Activated B cell treated with CpG ODN at 0.5 μM for 24 hours (primary cell): ENCODE measurements at regions not wholly inside any gene's neighbourhood (a gene's known extent, or its start where the extent isn't known, plus 50 kb on each side); places are given as distances from the start of the nearest gene placed in this dataset.

Experiments used
- ATAC-seq: fragments of 200-7000 bp; cut with Tn5 transposase; one replicate; pipeline ENCODE4 v1.10.0; 2021; ENCODE audit warnings: low read depth, mild to moderate bottlenecking, moderate library complexity
- CTCF ChIA-PET: fragments of 350-600 bp; sonication (Branson Sonifier 250); formaldehyde crosslinking; loops from one replicate; lab custom pipeline; 2021; ENCODE audit warnings: antibody characterized with exemption; lab: Charles Lee
- POLR2A ChIA-PET: fragments of 350-600 bp; sonication (Branson Sonifier 250); formaldehyde crosslinking; loops from one replicate; lab custom pipeline; 2021; ENCODE audit warnings: antibody characterized with exemption; lab: Charles Lee
- DNase-seq: peaks from one replicate; pipeline ENCODE4 v3.0.0; 2022
- H3K27ac Mint-ChIP-seq: one replicate; pipeline ENCODE4 v1.8.0; 2020; ENCODE audit warnings: mixed read lengths
- H3K27me3 Mint-ChIP-seq: one replicate; pipeline ENCODE4 v1.8.0; 2021; ENCODE audit warnings: mixed read lengths
- H3K36me3 Mint-ChIP-seq: one replicate; pipeline ENCODE4 v1.8.0; 2021; ENCODE audit warnings: low read depth, mixed read lengths
- H3K4me1 Mint-ChIP-seq: one replicate; pipeline ENCODE4 v1.8.0; 2021; ENCODE audit warnings: mixed read lengths
- H3K4me3 Mint-ChIP-seq: one replicate; pipeline ENCODE4 v1.8.0; 2020; ENCODE audit warnings: mild to moderate bottlenecking, mixed read lengths
- H3K9me3 Mint-ChIP-seq: one replicate; pipeline ENCODE4 v1.8.0; 2020; ENCODE audit warnings: mixed read lengths
- intact Hi-C: fragments of 100-400 bp; cut with micrococcal nuclease; formaldehyde crosslinking; loops from one replicate; pipeline ENCODE4 v1.15.1; 2024
- TF ChIP-seq, protein P1 (sequence below): fragments of 200-600 bp; IDR thresholded peaks from one replicate; pipeline ENCODE4 v1.8.0; 2022; ENCODE audit warnings: antibody characterized with exemption, mild to moderate bottlenecking

DNA sequence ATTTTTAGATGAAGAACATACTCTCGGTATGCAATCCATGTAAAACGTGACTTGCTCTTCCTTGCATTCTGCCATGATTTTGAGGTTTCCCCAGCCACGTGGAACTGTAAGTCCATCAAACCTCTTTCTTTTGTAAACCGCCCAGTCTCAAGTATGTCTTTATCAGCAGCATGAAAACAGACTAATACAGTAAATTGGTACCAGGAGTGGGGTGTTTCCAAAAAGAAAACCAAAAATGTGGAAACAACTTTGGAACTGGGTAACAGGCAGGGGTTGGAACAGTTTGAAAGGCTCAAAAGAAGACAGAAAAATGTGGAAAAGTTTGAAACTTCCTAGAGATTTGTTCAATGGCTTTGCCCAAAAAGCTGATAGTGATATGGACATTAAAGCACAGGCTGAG is 1957.9 kb downstream of the SUCLG1 start:
- POLR2A ChIA-PET: no interaction called here
- ATAC-seq: no peak
- TF ChIP-seq, protein P1, sequence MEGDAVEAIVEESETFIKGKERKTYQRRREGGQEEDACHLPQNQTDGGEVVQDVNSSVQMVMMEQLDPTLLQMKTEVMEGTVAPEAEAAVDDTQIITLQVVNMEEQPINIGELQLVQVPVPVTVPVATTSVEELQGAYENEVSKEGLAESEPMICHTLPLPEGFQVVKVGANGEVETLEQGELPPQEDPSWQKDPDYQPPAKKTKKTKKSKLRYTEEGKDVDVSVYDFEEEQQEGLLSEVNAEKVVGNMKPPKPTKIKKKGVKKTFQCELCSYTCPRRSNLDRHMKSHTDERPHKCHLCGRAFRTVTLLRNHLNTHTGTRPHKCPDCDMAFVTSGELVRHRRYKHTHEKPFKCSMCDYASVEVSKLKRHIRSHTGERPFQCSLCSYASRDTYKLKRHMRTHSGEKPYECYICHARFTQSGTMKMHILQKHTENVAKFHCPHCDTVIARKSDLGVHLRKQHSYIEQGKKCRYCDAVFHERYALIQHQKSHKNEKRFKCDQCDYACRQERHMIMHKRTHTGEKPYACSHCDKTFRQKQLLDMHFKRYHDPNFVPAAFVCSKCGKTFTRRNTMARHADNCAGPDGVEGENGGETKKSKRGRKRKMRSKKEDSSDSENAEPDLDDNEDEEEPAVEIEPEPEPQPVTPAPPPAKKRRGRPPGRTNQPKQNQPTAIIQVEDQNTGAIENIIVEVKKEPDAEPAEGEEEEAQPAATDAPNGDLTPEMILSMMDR: no peak
- intact Hi-C loops: no loop called here
- Mint-ChIP-seq H3K9me3 (peaks cover 13% of the 10 kb centered on the region), H3K36me3 (no peaks in the 10 kb centered on the region), H3K4me3 (no peak overlapping the region), H3K4me1 (no peaks in the 10 kb centered on the region), H3K27ac (no peak overlapping the region), H3K27me3 (no peaks in the 10 kb centered on the region)
- CTCF ChIA-PET: no interaction called here
- no peak for DNase-seq

DNA sequence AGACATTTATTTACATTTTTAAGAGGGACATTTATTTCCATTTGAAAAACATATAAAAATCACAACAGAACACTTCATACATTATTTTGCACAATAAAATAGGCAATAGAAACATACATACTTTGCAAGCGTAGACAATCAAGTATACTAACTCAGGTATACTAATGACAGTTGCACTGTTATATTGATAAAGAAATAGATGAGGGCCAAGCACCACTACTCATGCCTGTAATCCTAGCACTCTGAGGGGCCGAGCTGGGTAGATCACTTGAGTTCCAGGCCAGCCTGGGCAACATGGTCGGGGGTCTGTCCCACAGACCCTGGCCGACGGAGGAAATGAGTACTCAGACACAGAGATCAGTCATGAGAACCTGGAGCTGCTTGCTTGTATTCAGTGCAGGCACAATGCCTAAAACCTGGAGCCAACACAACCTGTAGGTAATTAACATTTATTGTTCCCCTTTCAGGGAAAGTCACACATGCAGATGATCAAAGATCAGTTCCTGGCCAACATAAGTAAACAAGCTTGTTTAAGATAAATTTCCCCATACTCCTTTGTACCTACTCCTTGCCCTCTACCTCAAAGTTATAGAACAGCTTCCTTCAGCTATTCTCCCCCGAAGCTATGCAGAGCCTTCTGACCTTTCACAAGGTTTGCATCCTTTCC is 1960.2 kb downstream of the SUCLG1 start:
- Mint-ChIP-seq H3K9me3 (peaks cover 11% of the 10 kb centered on the region), H3K4me3 (no peak overlapping the region), H3K36me3 (no peaks in the 10 kb centered on the region), H3K27ac (no peak overlapping the region), H3K27me3 (no peaks in the 10 kb centered on the region), H3K4me1 (no peaks in the 10 kb centered on the region)
- ATAC-seq (no peak), DNase-seq (no peak)
- intact Hi-C loops: no loop called here
- TF ChIP-seq, protein P1: no peak
- ChIA-PET CTCF (no interaction called here), POLR2A (no interaction called here)

DNA sequence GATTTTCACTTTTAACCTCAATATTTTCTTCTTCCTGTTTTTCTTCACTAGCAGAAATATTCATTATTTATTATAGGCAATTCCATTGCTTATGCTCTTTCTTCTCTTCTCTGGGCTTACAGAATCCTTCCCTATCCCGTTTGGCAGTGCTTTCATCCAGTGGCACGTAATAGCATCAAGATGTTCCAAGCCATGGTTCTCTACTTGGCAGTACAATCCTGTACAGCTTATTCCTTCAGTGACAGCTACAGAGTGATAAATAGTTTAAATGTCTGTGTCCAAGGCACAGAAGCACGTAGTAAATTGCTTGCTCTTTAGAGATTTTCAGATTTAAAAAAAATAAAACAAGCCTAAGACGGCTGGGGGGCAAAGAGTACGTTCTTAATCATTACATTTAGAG is 1964.3 kb downstream of the SUCLG1 start:
- ChIA-PET POLR2A (no interaction called here), CTCF (no interaction called here)
- H3K36me3 Mint-ChIP-seq: no peaks in the 10 kb centered on the region
- TF ChIP-seq, protein P1: no peak
- intact Hi-C loops: no loop called here
- DNase-seq: no peak
- H3K4me3 Mint-ChIP-seq: no peak overlapping the region
- H3K27ac Mint-ChIP-seq: no peak overlapping the region
- no peak for ATAC-seq
- peaks cover 8% of the 10 kb centered on the region for H3K9me3 Mint-ChIP-seq
- H3K4me1 Mint-ChIP-seq: no peaks in the 10 kb centered on the region
- H3K27me3 Mint-ChIP-seq: no peaks in the 10 kb centered on the region

DNA sequence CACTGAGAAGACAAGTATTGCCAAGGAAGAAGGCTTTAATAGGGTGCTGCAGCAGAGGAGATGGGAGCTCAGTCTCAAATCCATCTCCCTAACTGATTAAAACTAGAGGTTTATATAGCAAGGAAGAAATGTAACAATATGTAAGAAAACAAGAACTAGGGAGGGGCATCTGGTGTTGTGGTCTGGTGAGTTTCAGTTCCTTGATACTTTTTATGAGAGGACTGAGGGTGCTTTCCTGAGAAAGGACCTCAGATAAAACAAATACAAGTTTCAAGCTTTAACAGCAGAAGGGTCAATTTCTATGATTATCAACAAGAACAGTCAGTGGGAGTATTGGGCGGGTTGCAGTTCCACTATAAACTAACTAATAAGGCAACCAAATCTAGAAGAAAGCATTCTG is 1967.5 kb downstream of the SUCLG1 start:
- POLR2A ChIA-PET: no interaction called here
- H3K9me3 Mint-ChIP-seq: peaks cover 4% of the 10 kb centered on the region
- ATAC-seq: no peak
- no peaks in the 10 kb centered on the region for H3K36me3 Mint-ChIP-seq
- no peak for DNase-seq
- no peak overlapping the region for H3K27ac Mint-ChIP-seq
- TF ChIP-seq, protein P1: no peak
- intact Hi-C loops: no loop called here
- H3K27me3 Mint-ChIP-seq: no peaks in the 10 kb centered on the region
- no peaks in the 10 kb centered on the region for H3K4me1 Mint-ChIP-seq
- no peak overlapping the region for H3K4me3 Mint-ChIP-seq
- CTCF ChIA-PET: no interaction called here

DNA sequence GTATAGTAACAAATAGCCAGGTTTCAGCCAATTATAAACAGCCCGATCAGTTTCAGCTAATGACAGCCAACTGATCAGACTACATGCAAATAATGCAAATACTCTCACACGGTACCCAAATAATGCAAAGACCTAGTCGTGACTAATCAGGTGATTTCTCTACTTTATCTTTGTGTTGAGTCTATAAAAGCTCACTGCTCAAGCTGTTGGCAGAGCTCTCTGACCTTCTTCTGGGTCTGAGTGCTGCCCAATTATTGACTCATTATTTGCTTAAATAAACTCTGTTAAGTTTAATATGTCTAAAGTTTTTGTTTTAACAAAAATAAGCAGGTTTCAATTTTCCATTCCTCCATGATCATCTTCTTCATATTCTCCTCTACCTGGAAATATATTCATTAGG is 1971.7 kb downstream of the SUCLG1 start:
- ChIA-PET POLR2A (no interaction called here), CTCF (no interaction called here)
- Mint-ChIP-seq H3K27ac (no peak overlapping the region), H3K4me3 (no peak overlapping the region), H3K4me1 (no peaks in the 10 kb centered on the region), H3K27me3 (no peaks in the 10 kb centered on the region), H3K36me3 (no peaks in the 10 kb centered on the region), H3K9me3 (peaks cover 9% of the 10 kb centered on the region)
- TF ChIP-seq, protein P1: no peak
- no peak for ATAC-seq
- no peak for DNase-seq
- intact Hi-C loops: no loop called here
